ENCODE measurements at regions not wholly inside any gene's neighbourhood (a gene's known extent, or its start where the extent isn't known, plus 50 kb on each side); places are given as distances from the start of the nearest gene placed in this dataset.

- H3K27ac ChIP-seq, result no peak overlapping the region
- TF ChIP-seq, protein P1, sequence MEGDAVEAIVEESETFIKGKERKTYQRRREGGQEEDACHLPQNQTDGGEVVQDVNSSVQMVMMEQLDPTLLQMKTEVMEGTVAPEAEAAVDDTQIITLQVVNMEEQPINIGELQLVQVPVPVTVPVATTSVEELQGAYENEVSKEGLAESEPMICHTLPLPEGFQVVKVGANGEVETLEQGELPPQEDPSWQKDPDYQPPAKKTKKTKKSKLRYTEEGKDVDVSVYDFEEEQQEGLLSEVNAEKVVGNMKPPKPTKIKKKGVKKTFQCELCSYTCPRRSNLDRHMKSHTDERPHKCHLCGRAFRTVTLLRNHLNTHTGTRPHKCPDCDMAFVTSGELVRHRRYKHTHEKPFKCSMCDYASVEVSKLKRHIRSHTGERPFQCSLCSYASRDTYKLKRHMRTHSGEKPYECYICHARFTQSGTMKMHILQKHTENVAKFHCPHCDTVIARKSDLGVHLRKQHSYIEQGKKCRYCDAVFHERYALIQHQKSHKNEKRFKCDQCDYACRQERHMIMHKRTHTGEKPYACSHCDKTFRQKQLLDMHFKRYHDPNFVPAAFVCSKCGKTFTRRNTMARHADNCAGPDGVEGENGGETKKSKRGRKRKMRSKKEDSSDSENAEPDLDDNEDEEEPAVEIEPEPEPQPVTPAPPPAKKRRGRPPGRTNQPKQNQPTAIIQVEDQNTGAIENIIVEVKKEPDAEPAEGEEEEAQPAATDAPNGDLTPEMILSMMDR (conservative IDR thresholded peaks at IDR 0.05), result no peak
Observed at GRCh38 chr15:31857194-31857593, 173.1 kb upstream of the CHRNA7 start.

- no peak overlapping the region for H3K27ac ChIP-seq
- TF ChIP-seq, protein P1 (conservative IDR thresholded peaks at IDR 0.05), result no peak
- no peak for TF ChIP-seq ZFX (IDR thresholded peaks at IDR 0.05)
Observed at GRCh38 chr15:31858026-31858425, 172.3 kb upstream of the CHRNA7 start.

DNA sequence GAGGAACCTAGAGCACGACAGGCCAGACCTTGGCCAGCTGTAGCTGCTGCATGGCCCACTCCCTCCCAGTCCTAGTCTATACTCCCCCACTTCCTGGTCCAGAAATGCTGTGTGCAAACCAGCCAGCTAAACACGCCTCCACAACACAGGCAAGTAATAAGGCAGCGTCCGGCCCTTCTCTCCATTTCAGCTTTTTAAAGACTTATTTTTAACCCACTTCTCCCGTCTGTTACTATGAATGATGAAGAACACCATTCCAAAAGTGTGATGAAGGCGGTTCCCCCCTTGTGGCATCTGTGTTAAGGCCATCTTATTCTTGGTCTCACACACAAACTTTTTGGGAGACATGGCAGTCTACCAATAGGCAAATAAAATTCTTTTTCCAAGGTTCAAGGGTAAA lies 164.1 kb upstream of the CHRNA7 start:
- no peak overlapping the region for H3K27ac ChIP-seq
- no peak for TF ChIP-seq ZFX (IDR thresholded peaks at IDR 0.05)
- TF ChIP-seq, protein P1 (conservative IDR thresholded peaks at IDR 0.05), result no peak

DNA sequence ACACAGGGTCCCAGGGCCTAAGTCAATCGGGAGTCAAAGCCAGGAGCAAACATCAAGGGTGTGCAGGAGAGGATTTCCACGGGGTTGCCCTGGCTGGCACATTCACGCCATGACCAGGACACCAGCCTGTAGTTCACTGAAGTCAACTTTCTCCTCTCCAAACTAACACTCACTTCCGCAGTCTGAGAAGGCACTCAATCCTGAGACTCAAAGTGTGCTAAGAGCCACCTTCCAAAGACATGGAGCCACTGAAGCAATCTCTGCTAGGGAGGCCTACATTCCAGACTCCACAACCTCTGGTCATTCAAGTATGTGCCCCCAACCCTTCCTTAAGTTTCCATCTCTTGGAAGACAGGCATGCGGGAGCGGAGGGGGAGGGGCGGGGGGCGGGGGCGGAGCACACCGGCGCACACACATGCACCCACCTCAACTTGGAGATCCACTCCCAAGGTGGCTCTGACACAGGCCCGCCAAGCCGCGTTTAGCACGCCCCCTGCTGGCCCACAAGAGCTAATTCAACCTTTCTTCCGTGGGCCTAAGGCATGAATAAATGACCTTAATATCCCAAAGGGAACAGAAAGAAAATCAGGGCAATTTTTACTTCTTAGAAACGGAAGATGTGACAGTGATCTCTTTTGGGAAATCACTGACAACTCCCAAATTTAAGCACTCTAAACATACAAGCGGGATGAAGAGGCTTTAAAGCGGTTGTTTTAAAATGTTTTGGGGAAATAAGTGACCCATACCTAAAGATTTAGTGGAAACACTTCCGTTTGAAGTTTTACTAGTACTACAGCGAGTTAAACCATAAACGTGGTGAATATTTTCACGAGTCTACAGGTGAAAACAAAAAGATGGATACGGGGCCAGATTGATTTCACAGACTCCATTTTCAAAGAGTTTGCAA lies 162.5 kb upstream of the CHRNA7 start:
- TF ChIP-seq ZFX (IDR thresholded peaks at IDR 0.05), result no peak
- TF ChIP-seq, protein P1 (conservative IDR thresholded peaks at IDR 0.05), result peak; percentile 96
- no peak overlapping the region for H3K27ac ChIP-seq

- TF ChIP-seq, protein P1 (conservative IDR thresholded peaks at IDR 0.05), result no peak
- no peak for TF ChIP-seq ZFX (IDR thresholded peaks at IDR 0.05)
- no peak overlapping the region; the same call in 1 of the 2 replicates for H3K27ac ChIP-seq
Observed at GRCh38 chr15:31869686-31870307, 160.5 kb upstream of the CHRNA7 start.

GRCh38 chr15:31870328-31871165 lies 159.8 kb upstream of the CHRNA7 start, which contains the start of gene OTUD7A:
TSS of gene OTUD7A (minus strand) at chr15:31870673.
- peak within 1 kb of the TSS; percentile 49 for H3K27ac ChIP-seq

More at GRCh38 chr15:31870328-31871165, 159.8 kb upstream of the CHRNA7 start, which contains the start of gene OTUD7A:
- TF ChIP-seq, protein P1 (conservative IDR thresholded peaks at IDR 0.05), result 0 out of 2 replicates have a peak, but pooled peaks have one; percentile 2
- no peak; the same call in 1 of the 2 replicates for TF ChIP-seq ZFX (IDR thresholded peaks at IDR 0.05)

Measured in C4-2B (cell line).